SK-N-SH (cell line): ENCODE measurements at regions not wholly inside any gene's neighbourhood (a gene's known extent, or its start where the extent isn't known, plus 50 kb on each side); places are given as distances from the start of the nearest gene placed in this dataset.

Source experiments
- CTCF ChIA-PET: fragments of 300-600, 350-600 bp; formaldehyde crosslinking; extraction: SDS; loops from one replicate; lab custom pipeline; 2021; lab: Yijun Ruan, JAX
- POLR2A ChIA-PET: fragments of 350-600 bp; sonication (Branson Sonifier 250); formaldehyde crosslinking; extraction: SDS; loops from one replicate; lab custom pipeline; 2020; ENCODE audit warnings: antibody characterized with exemption, inconsistent platforms; lab: Yijun Ruan, JAX
- DNase-seq: peaks from one replicate; pipeline ENCODE4 v3.0.0; 2012
- H2AFZ ChIP-seq: fragments of 200-600 bp; sonication (generic); 2 replicates; pipeline ENCODE4 v1.8.1; 2016; ENCODE audit warnings: antibody characterized with exemption, mild to moderate bottlenecking, low read depth
- H3F3A ChIP-seq: fragments of 200-600 bp; sonication (generic); replicated peaks from 2 replicates; pipeline ENCODE3; 2016; ENCODE audit warnings: antibody characterized with exemption, mild to moderate bottlenecking; ENCODE audit not compliant: insufficient read depth
- H3K27ac ChIP-seq, 2 experiments: fragments of 200-500 bp in 1 of 2; fragments of 200-600 bp in 1 of 2; sonication (Bioruptor generic) in 1 of 2; sonication (generic), shearing (Covaris generic) in 1 of 2; 2 replicates each; pipeline versions ENCODE4 v1.5.1 to v1.6.1; 2014 to 2016; ENCODE audit warnings: low read depth in 2 of 2, inconsistent platforms in 1 of 2, low read length in 1 of 2, mild to moderate bottlenecking in 1 of 2, mixed read lengths in 1 of 2
- H3K27me3 ChIP-seq: fragments of 200-600 bp; sonication (generic), shearing (Covaris generic); 2 replicates; pipeline ENCODE4 v1.6.1; 2016; ENCODE audit warnings: mixed run types; ENCODE audit not compliant: insufficient read depth
- H3K36me3 ChIP-seq, 2 experiments: fragments of 200-500 bp in 1 of 2; fragments of 200-600 bp in 1 of 2; sonication (Bioruptor generic) in 1 of 2; sonication (generic) in 1 of 2; replicated peaks in 1 of 2; 2 replicates each; pipeline versions ENCODE3 to v1.5.1; 2014 to 2016; ENCODE audit warnings: low read length in 1 of 2, mild to moderate bottlenecking in 1 of 2; ENCODE audit not compliant: insufficient read depth in 2 of 2, control insufficient read depth in 1 of 2
- H3K4me1 ChIP-seq, 2 experiments: fragments of 200-500 bp in 1 of 2; fragments of 200-600 bp in 1 of 2; sonication (Bioruptor generic) in 1 of 2; sonication (generic), shearing (Covaris generic) in 1 of 2; 2 replicates each; pipeline versions ENCODE4 v1.5.1 to v1.6.1; 2014 to 2016; ENCODE audit warnings: low read depth in 1 of 2, low read length in 1 of 2, mixed run types in 1 of 2; ENCODE audit not compliant: insufficient read depth in 2 of 2, control insufficient read depth in 1 of 2
- H3K4me2 ChIP-seq: fragments of 200-600 bp; sonication (generic), shearing (Covaris generic); 2 replicates; pipeline ENCODE4 v1.6.1; 2017; ENCODE audit warnings: mixed run types
- H3K4me3 ChIP-seq, 2 experiments: fragments of 200-500 bp in 1 of 2; fragments of 200-600 bp in 1 of 2; sonication (Bioruptor generic) in 1 of 2; sonication (generic), shearing (Covaris generic) in 1 of 2; 2 replicates each; pipeline versions ENCODE4 v1.5.1 to v1.8.1; 2014 to 2016; ENCODE audit warnings: low read depth in 2 of 2, inconsistent platforms in 1 of 2, low read length in 1 of 2, mild to moderate bottlenecking in 1 of 2, mixed read lengths in 1 of 2, moderate library complexity in 1 of 2
- H3K79me2 ChIP-seq: fragments of 200-600 bp; sonication (generic); 2 replicates; pipeline ENCODE4 v1.8.1; 2017; ENCODE audit warnings: mild to moderate bottlenecking; ENCODE audit not compliant: insufficient read depth
- H3K9ac ChIP-seq: fragments of 200-600 bp; sonication (generic); 2 replicates; pipeline ENCODE4 v1.6.1; 2017; ENCODE audit warnings: mixed run types
- H3K9me2 ChIP-seq: fragments of 200-600 bp; sonication (generic); 2 replicates; pipeline ENCODE4 v1.6.1; 2017; ENCODE audit warnings: mixed run types
- H3K9me3 ChIP-seq: fragments of 200-600 bp; sonication (generic); 2 replicates; pipeline ENCODE4 v1.6.1; 2017; ENCODE audit warnings: mixed run types, mild to moderate bottlenecking, moderate library complexity
- H4K20me1 ChIP-seq: fragments of 200-600 bp; sonication (generic); 2 replicates; pipeline ENCODE4 v1.6.1; 2017; ENCODE audit warnings: mild to moderate bottlenecking, mixed run types; ENCODE audit not compliant: insufficient read depth
- CHD2 ChIP-seq: fragments of 150-350 bp; IDR thresholded peaks from 2 replicates; pipeline ENCODE4 v1.6.1; 2018; ENCODE audit warnings: low read length; ENCODE audit not compliant: partially characterized antibody
- ELF1 ChIP-seq: IDR thresholded peaks from 2 replicates; pipeline ENCODE4 v1.4.0; 2012
- EP300 ChIP-seq, 2 experiments: IDR thresholded peaks; 2 replicates each; pipeline versions ENCODE4 v1.4.0 to v1.6.1; 2012; ENCODE audit warnings: borderline replicate concordance in 1 of 2, low read depth in 1 of 2, low read length in 1 of 2
- EZH2phosphoT487 ChIP-seq: fragments of 200-600 bp; sonication (generic); IDR thresholded peaks from 2 replicates; pipeline ENCODE4 v1.6.1; 2017; ENCODE audit warnings: low read depth, mixed run types, mild to moderate bottlenecking, antibody characterized with exemption, moderate library complexity, borderline replicate concordance
- FOXJ3 ChIP-seq: sonication (generic); formaldehyde crosslinking; IDR thresholded peaks from 2 replicates; pipeline ENCODE4 v1.5.1; 2020; ENCODE audit warnings: mild to moderate bottlenecking, missing genetic modification reagents
- FOXM1 ChIP-seq: IDR thresholded peaks from 2 replicates; pipeline ENCODE4 v1.4.0; 2012; ENCODE audit warnings: low read depth, mild to moderate bottlenecking
- JUND ChIP-seq: IDR thresholded peaks from 2 replicates; pipeline ENCODE4 v1.4.0; 2012
- MEF2A ChIP-seq: IDR thresholded peaks from 2 replicates; pipeline ENCODE4 v1.4.0; 2012; ENCODE audit warnings: low read depth, borderline replicate concordance
- MXI1 ChIP-seq: IDR thresholded peaks from 2 replicates; pipeline ENCODE4 v1.6.1; 2012; ENCODE audit warnings: mild to moderate bottlenecking, low read depth, low read length, improper control_type of control experiment
- POLR2AphosphoS5 ChIP-seq: IDR thresholded peaks from 2 replicates; pipeline ENCODE4 v1.6.1; 2012; ENCODE audit warnings: low read depth, low read length
- RCOR1 ChIP-seq: fragments of 150-350 bp; IDR thresholded peaks from 2 replicates; pipeline ENCODE4 v1.6.1; 2017; ENCODE audit warnings: antibody characterized with exemption, low read length
- RFX5 ChIP-seq: IDR thresholded peaks from 2 replicates; pipeline ENCODE4 v1.6.1; 2012; ENCODE audit warnings: mild to moderate bottlenecking, improper control_type of control experiment, low read length
- TEAD4 ChIP-seq: IDR thresholded peaks from 2 replicates; pipeline ENCODE4 v1.4.0; 2012; ENCODE audit warnings: mild to moderate bottlenecking, borderline replicate concordance; ENCODE audit not compliant: insufficient read depth
- WGBS: methylation state at CpG from one replicate; pipeline ENCODE4 v1.1.6; 2017; ENCODE audit warnings: low lambda C conversion rate; 5-methylcytosine and 5-hydroxymethylcytosine counted together
- TF ChIP-seq, protein P1 (sequence below): fragments of 150-350 bp; IDR thresholded peaks from 2 replicates; pipeline ENCODE4 v1.6.1; 2016; ENCODE audit warnings: mild to moderate bottlenecking, low read depth, low read length
- TF ChIP-seq, protein P2 (sequence below): IDR thresholded peaks from 2 replicates; pipeline ENCODE4 v1.4.0; 2012; ENCODE audit warnings: low read depth, borderline replicate concordance
- TF ChIP-seq, protein P3 (sequence below): fragments of 150-350 bp; IDR thresholded peaks from 2 replicates; pipeline ENCODE4 v1.6.1; 2017; ENCODE audit warnings: antibody characterized with exemption, low read length, low read depth, borderline replicate concordance
- TF ChIP-seq, protein P4 (sequence below): IDR thresholded peaks from 2 replicates; pipeline ENCODE4 v1.4.0; 2012; ENCODE audit warnings: low read depth, borderline replicate concordance

DNA sequence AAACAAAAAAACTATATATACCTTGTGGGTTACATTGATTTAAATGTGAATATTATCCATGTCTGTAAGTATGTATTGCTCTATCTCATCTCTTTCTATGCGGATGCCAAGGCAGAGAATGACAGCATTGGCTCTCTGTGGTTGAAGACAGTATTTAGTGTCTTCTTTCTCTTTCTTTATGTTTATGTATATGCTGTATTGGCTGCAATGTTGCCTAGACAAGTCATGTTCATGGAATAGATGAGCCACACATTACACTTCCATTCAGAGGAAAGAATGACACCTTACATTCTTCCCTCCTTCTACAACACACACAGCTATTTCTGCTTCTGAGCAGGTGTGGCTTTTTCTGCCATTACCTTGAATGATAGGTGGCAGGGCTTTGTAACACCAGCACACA is 639.4 kb upstream of the MIR17HG start (continued):
- TF ChIP-seq EP300 (IDR thresholded peaks at IDR 0.05; ENCODE audit: borderline replicate concordance in 1 of 2, low read depth in 1 of 2, low read length in 1 of 2) (no peak), FOXJ3 (no peak)

DNA sequence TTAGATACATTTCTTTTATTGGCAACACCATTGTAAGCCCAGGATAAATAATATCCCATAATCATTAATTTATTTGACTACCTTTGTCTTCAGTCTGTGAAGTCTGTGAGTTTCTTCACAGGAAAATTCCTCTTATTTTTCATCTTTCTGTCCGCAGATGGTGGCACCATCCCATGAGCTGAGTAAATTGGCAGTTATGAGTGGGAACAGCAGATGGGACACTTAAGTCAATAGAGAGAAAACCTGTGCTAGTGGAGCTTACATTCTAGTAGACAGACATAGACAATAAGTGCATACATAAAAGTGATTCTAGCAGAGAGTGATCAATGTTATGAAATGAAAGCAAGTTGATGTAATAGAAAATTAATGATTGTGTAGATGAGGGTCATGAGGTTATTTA is 638.2 kb upstream of the MIR17HG start:
- H3K4me2 ChIP-seq, result no peak overlapping the region
- H3K79me2 ChIP-seq, result no peaks in the 10 kb centered on the region
- no peaks in the 10 kb centered on the region for H3K27me3 ChIP-seq
- 85% methylated on average over 1 of the region's 1 CpG for WGBS
- no peak overlapping the region for H3K4me3 ChIP-seq
- H3F3A ChIP-seq, result no peaks in the 10 kb centered on the region
- no peak overlapping the region for H3K9ac ChIP-seq
- ChIA-PET CTCF (no interaction called here), POLR2A (no interaction called here)
- H4K20me1 ChIP-seq, result no peaks in the 10 kb centered on the region
- H2AFZ ChIP-seq, result no peak overlapping the region
- no peaks in the 10 kb centered on the region for H3K9me2 ChIP-seq
- TF ChIP-seq FOXM1 (no peak), TEAD4 (no peak), MEF2A (no peak), RFX5 (no peak)
- TF ChIP-seq, protein P1, sequence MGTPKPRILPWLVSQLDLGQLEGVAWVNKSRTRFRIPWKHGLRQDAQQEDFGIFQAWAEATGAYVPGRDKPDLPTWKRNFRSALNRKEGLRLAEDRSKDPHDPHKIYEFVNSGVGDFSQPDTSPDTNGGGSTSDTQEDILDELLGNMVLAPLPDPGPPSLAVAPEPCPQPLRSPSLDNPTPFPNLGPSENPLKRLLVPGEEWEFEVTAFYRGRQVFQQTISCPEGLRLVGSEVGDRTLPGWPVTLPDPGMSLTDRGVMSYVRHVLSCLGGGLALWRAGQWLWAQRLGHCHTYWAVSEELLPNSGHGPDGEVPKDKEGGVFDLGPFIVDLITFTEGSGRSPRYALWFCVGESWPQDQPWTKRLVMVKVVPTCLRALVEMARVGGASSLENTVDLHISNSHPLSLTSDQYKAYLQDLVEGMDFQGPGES, result no peak
- TF ChIP-seq, protein P2, sequence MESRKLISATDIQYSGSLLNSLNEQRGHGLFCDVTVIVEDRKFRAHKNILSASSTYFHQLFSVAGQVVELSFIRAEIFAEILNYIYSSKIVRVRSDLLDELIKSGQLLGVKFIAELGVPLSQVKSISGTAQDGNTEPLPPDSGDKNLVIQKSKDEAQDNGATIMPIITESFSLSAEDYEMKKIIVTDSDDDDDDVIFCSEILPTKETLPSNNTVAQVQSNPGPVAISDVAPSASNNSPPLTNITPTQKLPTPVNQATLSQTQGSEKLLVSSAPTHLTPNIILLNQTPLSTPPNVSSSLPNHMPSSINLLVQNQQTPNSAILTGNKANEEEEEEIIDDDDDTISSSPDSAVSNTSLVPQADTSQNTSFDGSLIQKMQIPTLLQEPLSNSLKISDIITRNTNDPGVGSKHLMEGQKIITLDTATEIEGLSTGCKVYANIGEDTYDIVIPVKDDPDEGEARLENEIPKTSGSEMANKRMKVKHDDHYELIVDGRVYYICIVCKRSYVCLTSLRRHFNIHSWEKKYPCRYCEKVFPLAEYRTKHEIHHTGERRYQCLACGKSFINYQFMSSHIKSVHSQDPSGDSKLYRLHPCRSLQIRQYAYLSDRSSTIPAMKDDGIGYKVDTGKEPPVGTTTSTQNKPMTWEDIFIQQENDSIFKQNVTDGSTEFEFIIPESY, result no peak
- H3K36me3 ChIP-seq, result no peaks in the 10 kb centered on the region
- DNase-seq, result no peak
- peaks cover 0 to 4% of the 10 kb centered on the region in 2 experiments; a peak in 2 of 4 replicates for H3K4me1 ChIP-seq
- H3K27ac ChIP-seq, result no peak overlapping the region
- H3K9me3 ChIP-seq, result no peaks in the 10 kb centered on the region

DNA sequence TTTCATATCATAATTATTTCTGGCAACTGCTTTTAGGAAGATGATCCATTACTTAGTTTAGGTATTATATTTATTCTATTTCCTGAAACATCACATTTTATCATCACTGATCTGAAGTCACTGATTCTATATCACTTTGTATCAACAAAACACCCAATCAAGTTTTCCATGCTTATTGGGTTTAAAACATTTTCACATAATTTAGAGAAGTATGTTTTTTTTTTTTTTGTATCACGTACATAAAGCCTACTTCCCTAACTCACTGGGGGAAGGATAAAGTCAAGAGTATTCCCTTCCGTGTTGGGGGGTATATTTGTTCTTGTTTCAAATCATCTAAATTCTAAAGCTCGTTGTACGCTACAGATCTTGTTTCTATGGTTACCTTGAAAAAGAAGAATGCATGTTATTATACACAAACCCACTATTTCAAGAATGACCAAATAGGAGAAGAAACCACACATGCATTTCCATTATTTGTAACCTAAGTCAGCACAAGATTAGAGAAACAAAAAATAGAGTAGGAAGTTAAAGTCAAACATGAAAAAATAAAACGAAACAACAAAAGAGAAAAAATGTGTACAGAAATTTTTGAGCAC is 637.2 kb upstream of the MIR17HG start:
- CTCF ChIA-PET, result no interaction called here
- Histone ChIP-seq H2AFZ (no peak overlapping the region), H3K9ac (no peak overlapping the region), H3K9me3 (no peaks in the 10 kb centered on the region), H3K79me2 (no peaks in the 10 kb centered on the region), H3F3A (no peaks in the 10 kb centered on the region), H3K4me2 (no peak overlapping the region), H3K27me3 (no peaks in the 10 kb centered on the region), H3K27ac (no peak overlapping the region), H3K4me3 (no peak overlapping the region), H4K20me1 (no peaks in the 10 kb centered on the region), H3K9me2 (no peaks in the 10 kb centered on the region), H3K36me3 (no peaks in the 10 kb centered on the region), H3K4me1 (peaks cover 0 to 4% of the 10 kb centered on the region in 2 experiments; a peak in 2 of 4 replicates)
- TF ChIP-seq FOXJ3 (no peak), EZH2phosphoT487 (no peak), MEF2A (no peak), MXI1 (no peak), RCOR1 (no peak), ELF1 (no peak), CHD2 (no peak), TEAD4 (no peak), JUND (no peak), POLR2AphosphoS5 (no peak)
- TF ChIP-seq, protein P3, sequence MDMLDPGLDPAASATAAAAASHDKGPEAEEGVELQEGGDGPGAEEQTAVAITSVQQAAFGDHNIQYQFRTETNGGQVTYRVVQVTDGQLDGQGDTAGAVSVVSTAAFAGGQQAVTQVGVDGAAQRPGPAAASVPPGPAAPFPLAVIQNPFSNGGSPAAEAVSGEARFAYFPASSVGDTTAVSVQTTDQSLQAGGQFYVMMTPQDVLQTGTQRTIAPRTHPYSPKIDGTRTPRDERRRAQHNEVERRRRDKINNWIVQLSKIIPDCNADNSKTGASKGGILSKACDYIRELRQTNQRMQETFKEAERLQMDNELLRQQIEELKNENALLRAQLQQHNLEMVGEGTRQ, result no peak
- TF ChIP-seq, protein P2, result no peak
- TF ChIP-seq, protein P4, sequence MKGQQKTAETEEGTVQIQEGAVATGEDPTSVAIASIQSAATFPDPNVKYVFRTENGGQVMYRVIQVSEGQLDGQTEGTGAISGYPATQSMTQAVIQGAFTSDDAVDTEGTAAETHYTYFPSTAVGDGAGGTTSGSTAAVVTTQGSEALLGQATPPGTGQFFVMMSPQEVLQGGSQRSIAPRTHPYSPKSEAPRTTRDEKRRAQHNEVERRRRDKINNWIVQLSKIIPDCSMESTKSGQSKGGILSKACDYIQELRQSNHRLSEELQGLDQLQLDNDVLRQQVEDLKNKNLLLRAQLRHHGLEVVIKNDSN, result no peak
- 49% methylated on average over 5 of the region's 5 CpGs for WGBS
- DNase-seq, result no peak
- POLR2A ChIA-PET, result no interaction called here
